ENCODE measurements at regions not wholly inside any gene's neighbourhood (a gene's known extent, or its start where the extent isn't known, plus 50 kb on each side); places are given as distances from the start of the nearest gene placed in this dataset.
"Not testable (repeated sequence)": the region's sequence is repeated elsewhere in the genome, so short reads cannot be mapped to it uniquely, and the experiment has no call there.

GRCh38 chr9:111092167-111092566 is 53.9 kb upstream of the LPAR1 start:
- not testable (repeated sequence) for DNase-seq (ENCODE audit: low read depth)

Data from LHCN-M2 (cell line).